OCI-LY1 (cell line): ENCODE measurements at regions not wholly inside any gene's neighbourhood (a gene's known extent, or its start where the extent isn't known, plus 50 kb on each side); places are given as distances from the start of the nearest gene placed in this dataset.

Source experiments
- H2AFZ ChIP-seq: fragments of 200-600 bp; sonication (generic), shearing (Covaris generic); 2 replicates; pipeline ENCODE4 v1.6.0; 2014; ENCODE audit warnings: antibody characterized with exemption, mild to moderate bottlenecking, low read length
- H3F3A ChIP-seq: fragments of 200-600 bp; sonication (generic), shearing (Covaris generic); 2 replicates; pipeline ENCODE4 v1.6.0; 2014; ENCODE audit warnings: mild to moderate bottlenecking, antibody characterized with exemption, low read length, moderate library complexity; ENCODE audit not compliant: insufficient read depth
- H3K27ac ChIP-seq: fragments of 200-600 bp; sonication (generic); 2 replicates; pipeline ENCODE4 v1.5.1; 2014; ENCODE audit warnings: low read length, mixed run types, mild to moderate bottlenecking, low read depth; ENCODE audit not compliant: poor library complexity, severe bottlenecking
- H3K27me3 ChIP-seq: fragments of 200-600 bp; sonication (generic); 2 replicates; pipeline ENCODE4 v1.6.0; 2014; ENCODE audit warnings: antibody characterized with exemption, mild to moderate bottlenecking, low read length, moderate library complexity; ENCODE audit not compliant: insufficient read depth
- H3K36me3 ChIP-seq: fragments of 200-600 bp; sonication (generic); 2 replicates; pipeline ENCODE4 v1.6.1; 2014; ENCODE audit warnings: mild to moderate bottlenecking, antibody characterized with exemption, low read length, moderate library complexity, mixed read lengths; ENCODE audit not compliant: insufficient read depth
- H3K4me1 ChIP-seq: fragments of 200-600 bp; sonication (generic); 2 replicates; pipeline ENCODE4 v1.5.1; 2014; ENCODE audit warnings: mild to moderate bottlenecking, low read length, moderate library complexity; ENCODE audit not compliant: insufficient read depth, severe bottlenecking
- H3K4me2 ChIP-seq: fragments of 200-600 bp; sonication (generic), shearing (Covaris generic); 2 replicates; pipeline ENCODE4 v1.6.1; 2014; ENCODE audit warnings: low read length
- H3K4me3 ChIP-seq: fragments of 200-600 bp; sonication (generic); 2 replicates; pipeline ENCODE4 v1.5.1; 2014; ENCODE audit warnings: low read length, low read depth, mild to moderate bottlenecking, mixed read lengths; ENCODE audit not compliant: poor library complexity, severe bottlenecking
- H3K79me2 ChIP-seq: fragments of 200-600 bp; shearing (Covaris generic); 2 replicates; pipeline ENCODE4 v1.6.1; 2016; ENCODE audit warnings: mixed run types, low read length, mixed read lengths; ENCODE audit not compliant: insufficient read depth
- H3K9ac ChIP-seq: fragments of 200-600 bp; sonication (generic), shearing (Covaris generic); 2 replicates; pipeline ENCODE4 v1.6.1; 2014; ENCODE audit warnings: mild to moderate bottlenecking, low read length, mixed read lengths
- H3K9me2 ChIP-seq: fragments of 200-600 bp; sonication (generic), shearing (Covaris generic); 2 replicates; pipeline ENCODE4 v1.6.1; 2014; ENCODE audit warnings: low read depth, mild to moderate bottlenecking, low read length, mixed read lengths
- H3K9me3 ChIP-seq: fragments of 200-600 bp; shearing (Covaris generic); 2 replicates; pipeline ENCODE4 v1.6.1; 2014; ENCODE audit warnings: low read length, mixed read lengths
- H4K20me1 ChIP-seq: fragments of 200-600 bp; sonication (generic), shearing (Covaris generic); 2 replicates; pipeline ENCODE4 v1.6.0; 2016; ENCODE audit warnings: mild to moderate bottlenecking, low read length; ENCODE audit not compliant: insufficient read depth
- CTCF ChIP-seq: fragments of 200-600 bp; sonication (generic), shearing (Covaris generic); IDR thresholded peaks from 2 replicates; pipeline ENCODE4 v1.5.1; 2017; ENCODE audit warnings: mild to moderate bottlenecking, antibody characterized with exemption, low read length, moderate library complexity, mixed read lengths
- EZH2 ChIP-seq: fragments of 200-600 bp; sonication (generic), shearing (Covaris generic); IDR thresholded peaks from 2 replicates; pipeline ENCODE4 v1.8.0; 2017; ENCODE audit warnings: borderline replicate concordance, mixed run types, mild to moderate bottlenecking, antibody characterized with exemption, low read length, moderate library complexity, mixed read lengths

GRCh38 chr9:102113191-102113590, 374.7 kb upstream of the GRIN3A start:
- H3F3A ChIP-seq, result no peaks in the 10 kb centered on the region
- no peak overlapping the region for H3K4me3 ChIP-seq
- no peaks in the 10 kb centered on the region for H3K9me3 ChIP-seq
- H3K27ac ChIP-seq, result no peak overlapping the region
- no peak for TF ChIP-seq CTCF
- no peak for TF ChIP-seq EZH2
- H3K4me1 ChIP-seq, result no peaks in the 10 kb centered on the region
- H2AFZ ChIP-seq, result no peak overlapping the region
- no peaks in the 10 kb centered on the region for H4K20me1 ChIP-seq
- H3K9me2 ChIP-seq, result no peaks in the 10 kb centered on the region
- no peak overlapping the region for H3K4me2 ChIP-seq
- H3K79me2 ChIP-seq, result no peaks in the 10 kb centered on the region
- no peaks in the 10 kb centered on the region for H3K36me3 ChIP-seq
- H3K9ac ChIP-seq, result no peak overlapping the region
- H3K27me3 ChIP-seq, result no peaks in the 10 kb centered on the region

GRCh38 chr9:102106439-102106838, 368.0 kb upstream of the GRIN3A start:
- Histone ChIP-seq H3K79me2 (no peaks in the 10 kb centered on the region), H3K36me3 (no peaks in the 10 kb centered on the region), H3K27me3 (no peaks in the 10 kb centered on the region), H3K27ac (no peak overlapping the region), H4K20me1 (no peaks in the 10 kb centered on the region), H2AFZ (no peak overlapping the region), H3K9me3 (no peaks in the 10 kb centered on the region), H3F3A (no peaks in the 10 kb centered on the region), H3K4me3 (no peak overlapping the region), H3K9ac (no peak overlapping the region), H3K9me2 (no peaks in the 10 kb centered on the region), H3K4me1 (no peaks in the 10 kb centered on the region), H3K4me2 (no peak overlapping the region)
- TF ChIP-seq EZH2 (no peak), CTCF (no peak)

GRCh38 chr9:102101723-102102122, 363.3 kb upstream of the GRIN3A start:
- no peaks in the 10 kb centered on the region for H3K27me3 ChIP-seq
- H3K9me3 ChIP-seq, result no peaks in the 10 kb centered on the region
- TF ChIP-seq EZH2 (no peak), CTCF (no peak)
- no peak overlapping the region for H3K27ac ChIP-seq
- H3F3A ChIP-seq, result no peaks in the 10 kb centered on the region
- no peaks in the 10 kb centered on the region for H4K20me1 ChIP-seq
- H3K79me2 ChIP-seq, result no peaks in the 10 kb centered on the region
- no peaks in the 10 kb centered on the region for H3K9me2 ChIP-seq
- no peaks in the 10 kb centered on the region for H3K4me1 ChIP-seq
- no peaks in the 10 kb centered on the region for H3K36me3 ChIP-seq
- H3K4me3 ChIP-seq, result no peak overlapping the region
- H3K4me2 ChIP-seq, result no peak overlapping the region
- no peak overlapping the region for H3K9ac ChIP-seq
- no peak overlapping the region for H2AFZ ChIP-seq
